CD4-positive, alpha-beta T cell treated with Interleukin-4 for 4 hours (primary cell): ENCODE measurements at regions not wholly inside any gene's neighbourhood (a gene's known extent, or its start where the extent isn't known, plus 50 kb on each side); places are given as distances from the start of the nearest gene placed in this dataset.

Source experiments
- DNase-seq: peaks from one replicate; pipeline ENCODE4 v3.0.0-alpha.2; 2020

DNA sequence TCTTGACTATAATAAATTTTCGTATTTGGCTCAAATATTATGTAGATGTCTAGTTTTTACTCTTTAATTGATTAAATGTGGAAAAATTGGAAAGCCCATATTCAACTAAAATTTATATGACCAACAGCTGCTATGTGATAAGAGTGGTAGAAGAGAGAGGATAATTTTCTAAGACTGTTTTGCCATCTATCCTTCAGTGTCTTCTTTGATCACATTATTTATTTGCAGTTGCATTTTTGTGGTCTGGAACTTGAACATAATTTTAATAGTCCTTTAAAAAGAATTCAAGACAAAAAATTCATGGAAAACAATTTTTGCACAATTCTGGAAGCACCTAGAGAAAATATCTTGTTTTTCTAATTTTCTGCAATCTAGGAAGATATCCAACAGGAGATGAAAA is 213.3 kb upstream of the THBS1 start:
- no peak for DNase-seq

GRCh38 chr15:39369768-39370167 is 211.1 kb upstream of the THBS1 start:
- no peak for DNase-seq

DNA sequence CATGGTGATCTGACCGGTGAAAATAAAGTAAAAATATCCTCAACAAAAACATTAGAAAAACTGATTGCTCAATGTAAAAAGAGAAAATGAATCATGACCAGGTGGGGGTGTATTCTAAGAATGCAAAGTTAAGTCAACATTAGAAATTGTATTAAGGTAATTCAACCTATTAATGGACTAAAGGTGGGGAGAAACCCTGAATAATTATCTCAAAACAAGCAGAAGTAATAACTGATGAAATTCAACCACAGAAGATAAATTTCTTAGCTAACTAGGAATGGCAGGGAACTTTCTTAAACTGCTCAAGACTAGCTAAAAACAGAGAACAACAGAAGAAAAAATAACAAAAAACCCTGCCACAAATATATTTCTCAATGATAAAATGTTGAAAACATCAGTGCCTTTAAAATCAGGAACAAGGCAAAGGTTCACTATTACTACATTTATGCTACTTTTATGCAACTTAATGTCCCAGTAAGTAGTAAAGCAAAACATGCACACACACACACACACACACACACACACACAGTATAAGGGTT is 204.4 kb upstream of the THBS1 start:
- no peak for DNase-seq

DNA sequence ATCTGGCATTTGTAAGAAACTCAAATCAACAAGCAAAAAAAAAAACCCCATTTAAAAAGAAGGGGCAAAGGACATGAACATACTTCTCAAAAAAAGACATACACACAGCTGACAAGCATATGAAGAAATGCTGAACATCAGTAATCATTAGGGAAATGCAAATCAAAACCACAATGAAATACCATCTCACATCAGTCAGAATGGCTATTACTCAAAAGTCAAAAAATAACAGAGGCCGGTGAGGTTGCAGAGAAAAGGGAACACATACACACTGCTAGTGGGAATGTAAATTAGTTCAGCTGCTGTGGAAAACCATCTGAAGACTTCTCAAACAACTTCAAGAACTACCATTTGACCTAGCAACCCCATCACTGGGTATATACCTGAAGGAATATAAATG is 199.4 kb upstream of the THBS1 start:
- DNase-seq: no peak

- no peak for DNase-seq
These were observed 192.8 kb upstream of the THBS1 start for GRCh38 chr15:39388118-39388517.

DNA sequence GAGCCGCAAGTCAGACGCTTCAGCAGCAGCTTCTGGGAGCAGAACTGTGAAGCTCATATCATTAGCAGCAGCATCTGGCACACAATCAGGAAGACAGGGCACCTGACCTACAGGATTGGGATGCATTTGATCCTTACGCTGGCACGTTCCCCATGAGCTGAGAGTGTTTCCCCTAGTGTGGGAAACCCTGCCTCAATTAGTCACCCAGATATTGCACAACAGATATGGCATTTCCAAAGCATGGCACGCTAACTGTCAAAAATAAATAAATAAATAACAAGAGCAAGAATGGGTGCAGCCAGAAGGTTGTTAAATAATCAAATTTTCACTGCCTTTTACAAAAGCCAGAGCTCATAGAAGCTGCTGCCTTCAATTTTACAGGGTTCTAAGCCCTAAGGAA is 189.6 kb upstream of the THBS1 start:
- no peak for DNase-seq

GRCh38 chr15:39392469-39393047 is 188.3 kb upstream of the THBS1 start:
- no peak for DNase-seq

GRCh38 chr15:39393575-39394335 is 187.1 kb upstream of the THBS1 start:
- no peak for DNase-seq

DNA sequence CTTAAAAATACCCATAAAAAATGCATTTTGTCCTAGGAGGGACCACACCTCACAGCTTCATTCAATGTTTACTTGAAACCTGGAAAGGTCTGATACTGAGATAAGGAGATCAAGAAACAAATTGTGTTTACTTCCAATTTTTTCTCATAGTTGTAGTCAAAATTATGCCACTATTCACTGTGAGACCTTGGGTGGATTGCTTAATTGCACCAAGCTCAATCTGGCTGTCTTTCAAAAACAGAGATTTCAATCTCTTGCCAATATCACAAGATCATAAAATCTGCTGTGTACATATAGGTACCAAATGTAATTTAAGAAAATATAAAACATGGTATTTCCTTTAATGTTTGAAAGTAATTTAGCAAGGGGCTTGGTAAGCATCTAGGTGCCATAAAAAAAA is 186.4 kb upstream of the THBS1 start:
- no peak for DNase-seq

DNA sequence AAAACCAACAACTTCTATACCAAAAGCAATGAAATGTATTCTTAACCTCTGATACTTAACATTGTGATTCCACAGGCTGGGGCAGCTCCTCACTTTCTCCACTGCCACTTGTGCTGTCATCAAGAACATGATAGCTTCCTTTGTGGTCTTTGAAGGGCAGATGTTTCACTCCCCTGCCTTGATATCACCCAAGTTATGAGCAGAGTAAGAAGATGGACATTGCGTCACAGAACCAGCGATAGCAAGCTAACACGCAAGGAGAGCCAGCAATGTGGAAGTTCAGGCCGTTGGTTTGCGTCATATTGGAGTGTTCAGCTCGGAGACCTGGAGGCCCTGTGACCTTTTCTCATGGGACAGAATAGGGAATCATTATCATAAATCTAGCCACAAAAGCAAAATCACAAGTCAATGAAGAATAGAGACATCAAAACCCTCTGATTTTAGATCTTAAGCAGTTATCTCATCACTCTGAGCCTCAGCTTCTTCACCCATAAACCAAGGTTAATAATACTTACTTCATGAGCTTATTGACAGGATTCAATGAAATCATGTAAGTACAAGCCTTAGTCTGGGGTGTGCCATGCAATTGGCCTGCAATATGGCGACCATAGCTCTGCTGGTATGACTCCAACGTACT is 183.8 kb upstream of the THBS1 start:
- DNase-seq: no peak

- no peak for DNase-seq
These were observed 183.0 kb upstream of the THBS1 start for GRCh38 chr15:39397883-39398282.

GRCh38 chr15:39399600-39399999 is 181.3 kb upstream of the THBS1 start:
- no peak for DNase-seq

- DNase-seq: no peak
These were observed 180.9 kb upstream of the THBS1 start for GRCh38 chr15:39400002-39400401.

DNA sequence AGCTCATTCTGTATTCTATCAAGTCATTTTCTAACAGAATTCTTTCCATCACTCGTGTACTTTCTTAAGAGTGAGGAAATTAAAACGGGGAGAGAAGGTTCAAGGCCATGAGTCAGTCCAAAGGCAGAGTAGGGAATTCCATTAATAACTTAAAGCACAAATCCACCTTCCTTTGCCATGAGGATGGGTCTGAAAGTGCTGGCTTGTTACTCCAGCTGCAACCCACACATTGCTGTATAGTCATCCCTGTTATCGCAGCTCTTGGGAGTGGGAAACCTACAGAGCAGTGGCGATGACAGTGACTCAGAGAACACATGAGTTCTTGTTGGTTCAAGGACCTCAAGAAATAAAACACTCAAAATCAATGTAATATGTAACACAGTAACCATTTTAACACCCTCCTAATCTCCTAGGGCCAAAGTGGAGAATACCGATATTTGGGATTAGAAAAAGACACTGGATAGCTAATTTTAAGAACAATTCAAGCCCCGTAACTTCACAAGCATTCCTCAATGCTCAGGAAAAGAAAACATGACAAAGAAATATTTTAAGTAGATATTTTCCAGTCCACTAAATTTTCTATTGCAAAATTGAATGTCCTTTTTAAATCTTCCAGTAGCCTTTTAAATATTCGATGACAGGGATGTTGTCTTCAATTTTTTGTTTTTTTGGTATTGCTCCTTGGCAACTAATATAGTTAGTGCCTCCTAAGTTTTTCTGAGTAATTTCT is 179.9 kb upstream of the THBS1 start:
- no peak for DNase-seq

GRCh38 chr15:39403640-39404117 is 177.2 kb upstream of the THBS1 start:
- DNase-seq: no peak

- DNase-seq: no peak
These were observed 176.1 kb upstream of the THBS1 start for GRCh38 chr15:39404767-39405181.

- DNase-seq: no peak
These were observed 174.4 kb upstream of the THBS1 start for GRCh38 chr15:39406485-39406884.

DNA sequence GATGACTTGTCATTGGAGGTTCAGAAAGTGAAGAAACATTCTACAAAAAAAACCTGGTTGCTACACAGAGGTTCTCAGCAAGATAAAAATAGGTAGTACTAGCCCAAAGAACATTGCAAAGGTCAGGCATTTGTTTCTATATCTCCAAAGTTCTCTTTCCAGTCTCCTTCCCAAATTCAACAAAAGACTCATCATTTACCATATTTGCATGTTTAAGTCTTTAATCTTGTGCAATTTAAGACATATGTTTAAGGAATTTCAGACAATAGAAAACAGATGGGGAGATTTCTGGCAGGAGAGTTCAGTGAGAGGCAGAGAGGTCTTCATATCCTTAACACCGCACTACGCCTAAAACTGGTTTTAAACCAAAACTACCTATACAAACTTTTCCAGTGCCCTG is 173.8 kb upstream of the THBS1 start:
- DNase-seq: no peak

- DNase-seq: no peak
These were observed 170.9 kb upstream of the THBS1 start for GRCh38 chr15:39409876-39410530.

GRCh38 chr15:39411102-39411989 is 169.5 kb upstream of the THBS1 start:
- no peak for DNase-seq

- DNase-seq: no peak
These were observed 167.3 kb upstream of the THBS1 start for GRCh38 chr15:39413558-39413957.

GRCh38 chr15:39414201-39414600 is 166.7 kb upstream of the THBS1 start:
- DNase-seq: no peak
